Loucy (cell line): ENCODE measurements at regions not wholly inside any gene's neighbourhood (a gene's known extent, or its start where the extent isn't known, plus 50 kb on each side); places are given as distances from the start of the nearest gene placed in this dataset.

Experiments used
- H2AFZ ChIP-seq: fragments of 200-600 bp; sonication (generic); 2 replicates; pipeline ENCODE4 v1.6.0; 2016; ENCODE audit warnings: antibody characterized with exemption, mild to moderate bottlenecking, low read length, moderate library complexity
- H3F3A ChIP-seq: fragments of 200-600 bp; 2 replicates; pipeline ENCODE4 v1.6.0; 2016; ENCODE audit warnings: antibody characterized with exemption, low read depth, mild to moderate bottlenecking
- H3K27me3 ChIP-seq: fragments of 200-600 bp; sonication (generic); 2 replicates; pipeline ENCODE4 v1.6.1; 2014; ENCODE audit warnings: low read length, mild to moderate bottlenecking; ENCODE audit not compliant: insufficient read depth, poor library complexity, severe bottlenecking
- H3K36me3 ChIP-seq: fragments of 200-600 bp; sonication (generic); 2 replicates; pipeline ENCODE4 v1.6.1; 2016; ENCODE audit warnings: low read length; ENCODE audit not compliant: insufficient read depth
- H3K4me1 ChIP-seq: fragments of 200-600 bp; sonication (generic); 2 replicates; pipeline ENCODE4 v1.5.1; 2014; ENCODE audit warnings: low read length, mild to moderate bottlenecking; ENCODE audit not compliant: insufficient read depth, poor library complexity, severe bottlenecking
- H3K4me2 ChIP-seq: fragments of 200-600 bp; sonication (generic); 2 replicates; pipeline ENCODE4 v1.6.0; 2014; ENCODE audit warnings: antibody characterized with exemption, low read length, low read depth, mild to moderate bottlenecking; ENCODE audit not compliant: poor library complexity, severe bottlenecking
- H3K4me3 ChIP-seq: fragments of 200-600 bp; sonication (generic); 2 replicates; pipeline ENCODE4 v1.5.1; 2014; ENCODE audit warnings: low read length, mild to moderate bottlenecking, mixed read lengths; ENCODE audit not compliant: poor library complexity, severe bottlenecking
- H3K79me2 ChIP-seq: fragments of 200-600 bp; sonication (generic); 2 replicates; pipeline ENCODE4 v1.6.1; 2014; ENCODE audit warnings: low read length; ENCODE audit not compliant: insufficient read depth
- H3K9ac ChIP-seq: fragments of 200-600 bp; sonication (generic); 2 replicates; pipeline ENCODE4 v1.6.0; 2014; ENCODE audit warnings: mild to moderate bottlenecking, low read depth, low read length, moderate library complexity; ENCODE audit not compliant: poor library complexity, severe bottlenecking
- H3K9me2 ChIP-seq: fragments of 200-600 bp; sonication (generic); replicated peaks from 2 replicates; pipeline ENCODE4 v1.6.1; 2016; ENCODE audit warnings: low read depth, low read length, mixed read lengths
- H3K9me3 ChIP-seq: fragments of 200-600 bp; sonication (generic); 2 replicates; pipeline ENCODE4 v1.6.1; 2014; ENCODE audit warnings: mild to moderate bottlenecking, antibody characterized with exemption, low read length, low read depth; ENCODE audit not compliant: insufficient read depth
- H4K20me1 ChIP-seq: fragments of 200-600 bp; sonication (generic); 2 replicates; pipeline ENCODE4 v1.6.0; 2014; ENCODE audit warnings: antibody characterized with exemption, low read length, mild to moderate bottlenecking; ENCODE audit not compliant: insufficient read depth, poor library complexity, severe bottlenecking
- CTCF ChIP-seq: fragments of 200-600 bp; sonication (generic); conservative IDR thresholded peaks from 2 replicates; pipeline ENCODE4 v1.5.1; 2014; ENCODE audit warnings: mild to moderate bottlenecking, antibody characterized with exemption, low read length
- EZH2phosphoT487 ChIP-seq: fragments of 200-600 bp; IDR thresholded peaks from 2 replicates; pipeline ENCODE4 v1.6.1; 2018; ENCODE audit warnings: antibody characterized with exemption, mild to moderate bottlenecking, moderate library complexity, borderline replicate concordance

- no peak overlapping the region for H2AFZ ChIP-seq
- no peaks in the 10 kb centered on the region for H3F3A ChIP-seq
- no peaks in the 10 kb centered on the region for H4K20me1 ChIP-seq
- no peaks in the 10 kb centered on the region for H3K27me3 ChIP-seq
- no peaks in the 10 kb centered on the region for H3K9me3 ChIP-seq
- no peak overlapping the region for H3K4me3 ChIP-seq
- no peaks in the 10 kb centered on the region for H3K9me2 ChIP-seq
- no peaks in the 10 kb centered on the region for H3K36me3 ChIP-seq
- TF ChIP-seq EZH2phosphoT487 (no peak), CTCF (no peak)
- H3K4me2 ChIP-seq: no peak overlapping the region
- no peaks in the 10 kb centered on the region for H3K4me1 ChIP-seq
- no peak overlapping the region for H3K9ac ChIP-seq
- H3K79me2 ChIP-seq: no peaks in the 10 kb centered on the region
These were observed 1110.3 kb upstream of the MAP3K7 start for GRCh38 chr6:91697010-91697695.

GRCh38 chr6:91695221-91695620 is 1108.3 kb upstream of the MAP3K7 start:
- H3K4me1 ChIP-seq: no peaks in the 10 kb centered on the region
- TF ChIP-seq EZH2phosphoT487 (no peak), CTCF (no peak)

GRCh38 chr6:91694016-91694654 is 1107.3 kb upstream of the MAP3K7 start:
- no peak overlapping the region for H3K9ac ChIP-seq
- no peak overlapping the region for H3K4me2 ChIP-seq
- no peaks in the 10 kb centered on the region for H4K20me1 ChIP-seq
- H3F3A ChIP-seq: no peaks in the 10 kb centered on the region
- H3K79me2 ChIP-seq: no peaks in the 10 kb centered on the region
- no peak overlapping the region for H3K4me3 ChIP-seq
- no peaks in the 10 kb centered on the region for H3K27me3 ChIP-seq
- H3K9me3 ChIP-seq: no peaks in the 10 kb centered on the region
- TF ChIP-seq CTCF (no peak), EZH2phosphoT487 (no peak)
- H2AFZ ChIP-seq: no peak overlapping the region
- H3K9me2 ChIP-seq: no peaks in the 10 kb centered on the region
- H3K4me1 ChIP-seq: no peaks in the 10 kb centered on the region
- H3K36me3 ChIP-seq: no peaks in the 10 kb centered on the region

More at GRCh38 chr6:91695221-91695620, 1108.3 kb upstream of the MAP3K7 start:
- Histone ChIP-seq H2AFZ (no peak overlapping the region), H3K4me2 (no peak overlapping the region), H3K4me3 (no peak overlapping the region), H3K36me3 (no peaks in the 10 kb centered on the region), H3K27me3 (no peaks in the 10 kb centered on the region), H3K9me2 (no peaks in the 10 kb centered on the region), H3K9ac (no peak overlapping the region), H3K9me3 (no peaks in the 10 kb centered on the region), H3F3A (no peaks in the 10 kb centered on the region), H4K20me1 (no peaks in the 10 kb centered on the region), H3K79me2 (no peaks in the 10 kb centered on the region)
